GM21526 (cell line): ENCODE measurements at regions not wholly inside any gene's neighbourhood (a gene's known extent, or its start where the extent isn't known, plus 50 kb on each side); places are given as distances from the start of the nearest gene placed in this dataset.

Experiments
- ATAC-seq: cut with Tn5 transposase; IDR thresholded peaks from one replicate; pipeline ENCODE4 v1.9.1; 2021; ENCODE audit warnings: moderate library complexity; ENCODE audit not compliant: unreplicated experiment, low FRiP score

GRCh38 chrX:39450234-39450977 is 647.4 kb downstream of the BCOR start:
- no peak for ATAC-seq

- ATAC-seq = no peak
These were observed 646.7 kb downstream of the BCOR start for GRCh38 chrX:39451046-39451445.

DNA sequence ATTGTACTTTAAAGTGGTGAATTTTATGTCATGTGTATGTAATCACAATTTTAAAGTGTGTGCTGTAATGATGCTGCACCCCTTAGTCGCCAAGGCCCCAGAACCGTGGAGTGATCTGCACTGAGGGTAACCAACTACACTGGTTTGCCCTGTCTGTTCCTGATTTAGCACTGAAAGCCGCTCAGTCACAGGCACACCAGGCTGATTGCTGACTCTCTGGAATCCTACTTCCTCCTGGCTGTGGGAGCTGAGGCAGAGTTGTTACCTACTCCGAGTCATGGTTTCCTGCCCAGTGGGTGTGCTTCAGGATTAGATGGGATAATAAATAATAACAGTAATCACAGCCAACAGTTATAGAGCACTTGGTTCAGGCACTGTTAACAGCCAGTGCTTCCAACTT is 645.4 kb downstream of the BCOR start:
- no peak for ATAC-seq

GRCh38 chrX:39453889-39454621 is 643.7 kb downstream of the BCOR start:
- no peak for ATAC-seq

DNA sequence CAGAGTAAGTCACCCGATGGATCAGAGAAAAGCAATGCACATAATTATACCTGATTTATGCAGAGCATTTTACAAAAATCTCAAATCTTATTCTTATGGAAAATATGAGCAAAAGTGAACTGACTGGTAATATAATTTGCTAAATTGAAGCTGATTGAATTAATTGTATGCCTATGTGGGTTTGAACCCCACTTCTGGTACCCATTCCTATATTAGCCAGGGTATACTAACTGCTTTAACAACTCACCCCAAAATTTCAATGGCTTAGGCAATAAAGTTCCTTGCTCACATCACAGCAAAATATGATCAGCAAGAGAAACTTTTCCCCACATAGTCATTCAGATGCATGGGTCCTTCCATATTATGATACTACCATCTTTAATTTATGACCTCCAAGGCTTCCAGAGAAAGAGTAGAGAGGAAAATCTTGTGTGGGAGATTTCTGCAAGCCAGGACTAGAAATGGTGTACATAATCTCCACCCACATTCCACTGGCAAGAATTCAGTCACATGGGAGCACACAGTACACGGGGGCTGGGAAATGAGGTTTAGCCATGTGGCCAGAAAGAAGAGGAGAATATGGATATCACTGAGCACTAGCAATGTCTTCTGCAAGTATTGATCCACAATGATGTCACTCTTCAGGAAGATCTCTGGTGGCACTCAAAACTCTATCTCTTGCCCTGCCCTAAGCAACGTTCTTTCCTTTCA is 640.7 kb downstream of the BCOR start:
- no peak for ATAC-seq

DNA sequence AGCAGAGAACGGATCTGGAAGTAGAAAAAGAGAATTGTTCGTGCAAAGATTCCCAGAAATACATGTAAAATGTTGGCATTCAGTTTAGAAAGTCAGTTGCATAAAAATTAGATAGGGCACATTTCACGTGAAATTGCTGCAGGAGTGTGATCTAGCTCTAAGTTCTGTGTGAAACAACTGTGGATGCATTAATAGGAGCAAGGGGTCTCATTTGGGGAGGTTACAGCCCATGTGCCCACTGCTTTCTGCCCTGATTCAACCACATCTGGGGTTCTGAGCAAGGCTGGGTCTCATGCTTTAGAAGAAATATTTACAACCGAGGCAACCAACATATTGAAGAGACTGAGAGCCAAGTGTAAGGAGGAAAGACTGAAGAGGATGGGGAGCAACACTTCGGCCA is 639.0 kb downstream of the BCOR start:
- no peak for ATAC-seq

- ATAC-seq = no peak
These were observed 638.6 kb downstream of the BCOR start for GRCh38 chrX:39459204-39459603.

DNA sequence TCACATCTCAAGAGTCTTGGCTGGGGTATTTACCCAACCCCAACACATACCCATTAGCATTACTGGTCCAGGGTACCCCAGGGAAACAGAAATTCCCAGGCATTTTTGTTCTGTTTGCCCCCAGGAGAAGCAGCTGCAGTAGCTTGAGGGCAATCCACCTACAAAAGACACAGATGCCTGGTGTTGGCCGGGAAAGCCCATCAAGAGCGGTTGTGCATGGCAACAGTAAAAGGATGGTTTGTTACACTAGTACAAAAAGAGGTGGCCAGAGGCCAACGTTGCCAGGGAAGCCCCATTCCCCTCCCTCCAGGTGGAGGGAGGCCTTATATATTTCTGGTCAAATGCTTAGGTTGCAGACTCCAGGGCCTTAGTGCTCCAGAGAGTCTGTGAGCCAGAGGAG is 637.8 kb downstream of the BCOR start:
- no peak for ATAC-seq

- no peak for ATAC-seq
These were observed 637.3 kb downstream of the BCOR start for GRCh38 chrX:39460499-39460898.

DNA sequence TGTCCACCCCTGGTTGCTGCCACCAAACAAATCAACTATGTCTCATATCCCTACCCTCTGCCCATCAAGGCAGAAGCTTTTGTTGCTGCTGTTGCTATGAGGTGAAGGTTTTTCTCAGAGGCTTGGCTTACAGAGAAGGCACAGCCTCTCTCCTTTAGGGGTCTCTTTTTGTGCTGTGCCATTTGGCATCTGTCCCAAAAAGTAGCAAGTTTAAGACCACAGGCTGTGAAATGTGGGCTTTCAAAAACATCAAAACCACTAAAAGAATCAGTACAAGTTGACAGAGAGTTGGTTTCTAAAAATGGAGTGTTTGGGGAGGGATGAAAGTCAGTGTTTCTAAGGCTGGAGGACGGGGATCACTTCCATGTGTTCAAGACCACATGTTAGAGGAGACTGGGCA is 634.9 kb downstream of the BCOR start:
- ATAC-seq = no peak

- ATAC-seq = no peak
These were observed 633.5 kb downstream of the BCOR start for GRCh38 chrX:39464253-39464652.

DNA sequence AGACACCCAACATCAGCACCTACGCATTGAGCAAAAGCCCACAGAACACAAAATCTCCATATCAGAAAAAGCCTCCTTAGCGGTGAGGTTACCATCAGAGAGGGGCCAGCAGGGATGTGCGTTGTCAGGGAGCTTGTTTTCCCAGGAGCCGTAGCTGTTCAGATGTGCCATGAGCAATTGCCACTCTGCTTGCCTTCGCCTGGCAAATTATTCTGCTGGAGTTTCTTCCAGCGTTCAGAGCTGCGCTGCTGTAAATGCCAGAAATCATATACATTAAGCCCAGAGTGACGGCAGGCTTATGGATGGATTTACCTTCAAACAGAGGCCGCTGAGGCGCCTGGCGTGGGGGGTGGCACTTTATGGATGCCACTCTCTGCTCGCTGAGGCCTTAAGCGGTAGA is 632.3 kb downstream of the BCOR start:
- ATAC-seq = no peak

DNA sequence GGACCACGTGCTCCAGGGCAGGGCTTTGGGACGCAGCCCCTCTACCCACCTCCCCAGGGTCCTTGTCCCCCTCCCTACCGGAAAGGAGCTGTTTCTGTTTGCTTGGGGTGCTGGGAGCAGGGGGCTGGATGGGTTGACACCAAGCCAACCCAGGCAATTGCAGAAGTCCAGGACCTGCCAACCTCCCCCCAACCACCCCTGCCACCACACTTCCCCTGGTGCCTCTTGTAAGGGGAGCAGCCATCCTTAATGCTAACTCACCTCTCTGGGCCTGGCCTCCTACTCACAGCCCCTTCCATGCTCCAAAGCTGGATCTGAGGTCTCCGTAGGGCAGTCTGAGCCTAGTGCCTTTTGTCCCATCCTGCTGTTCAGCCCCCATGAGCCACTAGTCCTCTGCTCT is 631.9 kb downstream of the BCOR start:
- ATAC-seq = no peak

DNA sequence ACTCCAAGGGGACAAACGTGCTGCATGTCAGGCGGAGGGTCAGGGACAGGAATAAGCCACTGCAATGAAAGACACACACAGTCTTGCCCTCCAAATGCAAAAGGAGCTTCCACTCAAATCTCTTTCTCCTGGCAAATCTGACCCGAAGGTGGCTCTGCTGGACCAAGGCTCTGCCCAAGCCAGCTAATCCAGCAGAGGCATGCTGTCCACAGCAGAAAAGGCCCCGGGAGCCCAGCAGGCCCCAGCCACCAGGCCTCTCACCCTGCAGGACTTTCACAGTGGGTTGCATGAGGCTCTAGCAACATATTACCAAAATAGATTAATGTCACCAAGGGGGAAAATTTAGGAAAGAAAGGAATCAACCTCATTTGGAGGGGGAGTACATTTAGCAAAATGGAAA is 628.6 kb downstream of the BCOR start:
- ATAC-seq = no peak

DNA sequence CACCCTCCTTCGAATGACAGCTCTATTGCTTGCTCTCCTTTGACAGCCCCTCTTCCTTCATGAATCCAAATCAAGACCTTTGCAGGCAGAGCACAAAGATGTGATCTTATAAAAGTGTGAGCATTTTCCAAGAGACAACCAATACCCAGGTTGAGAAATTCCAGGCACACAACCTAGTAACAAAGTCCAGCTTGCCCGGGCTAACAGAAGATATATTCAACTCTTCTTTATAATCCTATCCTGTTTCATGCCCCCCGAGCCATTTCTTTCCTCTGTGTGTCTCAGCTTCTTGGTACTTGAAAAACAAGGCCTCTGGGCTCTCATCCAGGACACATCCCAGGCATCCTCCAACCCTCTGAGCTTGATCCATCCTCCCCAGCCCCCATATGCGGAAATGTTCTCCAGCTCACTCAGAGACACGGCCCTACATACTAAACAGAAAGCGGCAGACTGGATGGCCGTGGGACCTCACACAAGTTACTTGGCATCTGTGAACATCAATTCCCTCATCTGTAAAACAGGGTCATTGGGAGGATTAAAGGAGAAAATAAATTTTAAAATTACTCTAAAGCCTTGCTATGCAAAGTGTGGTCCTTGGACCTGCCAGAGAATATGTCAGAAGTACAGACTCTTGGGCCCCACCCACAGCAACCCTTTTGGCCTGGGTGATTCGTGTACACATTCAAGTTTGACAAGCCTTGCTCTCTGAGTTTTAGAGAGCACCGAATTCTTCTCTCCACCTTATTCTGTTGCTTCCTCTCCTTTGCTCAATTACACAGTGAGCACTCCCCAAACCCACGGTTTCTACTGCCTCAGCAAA is 627.0 kb downstream of the BCOR start:
- no peak for ATAC-seq

DNA sequence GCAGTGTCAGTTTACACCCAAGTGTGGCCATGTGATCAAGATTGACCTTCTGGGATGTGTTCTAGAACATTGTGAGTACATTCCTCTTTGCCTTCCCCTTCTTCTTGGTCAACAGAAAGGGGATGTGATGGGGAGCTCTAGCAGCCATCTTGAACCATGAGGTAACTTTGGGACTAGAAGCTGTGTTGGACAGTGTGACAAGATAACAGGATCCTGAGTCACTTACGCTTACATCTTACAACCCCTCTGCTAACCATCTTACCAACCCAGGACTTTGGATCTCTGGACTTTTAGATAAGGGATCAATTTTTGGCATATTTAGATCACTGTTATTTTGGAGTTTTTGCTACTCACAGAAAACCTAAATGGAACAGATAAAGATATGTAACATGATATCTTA is 625.6 kb downstream of the BCOR start:
- ATAC-seq = no peak

GRCh38 chrX:39473812-39474211 is 623.9 kb downstream of the BCOR start:
- ATAC-seq = no peak

- ATAC-seq = no peak
These were observed 622.4 kb downstream of the BCOR start for GRCh38 chrX:39475372-39475771.

GRCh38 chrX:39476604-39477021 is 621.1 kb downstream of the BCOR start:
- ATAC-seq = no peak

DNA sequence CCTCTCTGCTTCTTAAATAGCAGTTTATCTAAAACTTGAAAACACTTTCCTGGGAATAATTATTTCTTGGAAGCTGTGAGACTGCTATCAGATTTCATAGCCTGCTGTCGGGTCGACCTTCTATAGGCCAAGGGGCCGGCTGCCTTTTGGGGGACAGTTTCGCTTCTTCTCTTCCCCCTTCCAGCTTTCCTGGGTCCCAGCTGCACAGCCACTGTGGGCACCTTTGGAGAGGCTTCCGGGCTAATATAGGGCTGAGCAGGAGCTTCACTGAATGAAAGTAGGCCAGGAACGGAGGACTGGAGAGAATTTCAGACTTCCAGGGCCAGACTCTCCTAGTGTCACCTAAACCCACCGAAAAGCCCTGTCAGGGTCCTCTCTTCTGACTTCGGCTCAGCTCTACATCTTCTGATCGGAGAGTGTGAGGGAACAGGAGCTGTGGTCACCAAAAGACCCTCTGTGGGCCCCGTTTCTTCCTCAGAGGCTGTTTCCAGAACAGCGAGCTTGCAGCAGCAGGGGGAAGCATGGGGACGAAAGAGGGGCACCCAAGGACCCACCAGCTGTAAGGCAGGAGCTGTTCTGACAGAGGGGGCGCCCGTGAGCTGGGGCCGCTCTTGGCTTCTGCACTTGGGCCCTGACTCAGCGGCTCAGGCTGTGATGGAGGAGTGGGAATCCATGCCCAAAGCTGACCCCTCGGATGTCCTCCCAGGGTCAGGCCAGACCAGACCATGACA is 620.6 kb downstream of the BCOR start:
- no peak for ATAC-seq
